GM12891 (cell line): ENCODE measurements at regions not wholly inside any gene's neighbourhood (a gene's known extent, or its start where the extent isn't known, plus 50 kb on each side); places are given as distances from the start of the nearest gene placed in this dataset.

Experiments
- PAX5 ChIP-seq: IDR thresholded peaks from 2 replicates; pipeline ENCODE4 v1.6.1; 2011; ENCODE audit warnings: low read length, moderate library complexity, mild to moderate bottlenecking; ENCODE audit not compliant: insufficient read depth, severe bottlenecking
- POLR2A ChIP-seq: IDR thresholded peaks from 2 replicates; pipeline ENCODE4 v1.6.1; 2011; ENCODE audit warnings: low read depth, low read length, control low read depth
- POLR2AphosphoS5 ChIP-seq: IDR thresholded peaks from 2 replicates; pipeline ENCODE4 v1.6.1; 2011; ENCODE audit warnings: low read depth, low read length, control low read depth
- POU2F2 ChIP-seq: IDR thresholded peaks from 2 replicates; pipeline ENCODE4 v1.6.1; 2011; ENCODE audit warnings: low read depth, mild to moderate bottlenecking, control low read depth, low read length, moderate library complexity
- SPI1 ChIP-seq: IDR thresholded peaks from 2 replicates; pipeline ENCODE4 v1.6.1; 2011; ENCODE audit warnings: low read depth, low read length, control low read depth
- TAF1 ChIP-seq: IDR thresholded peaks from 2 replicates; pipeline ENCODE4 v1.6.1; 2011; ENCODE audit warnings: low read depth, low read length, control low read depth

- TF ChIP-seq POLR2AphosphoS5: no peak
- no peak for TF ChIP-seq POU2F2
- TF ChIP-seq POLR2A: no peak
- TF ChIP-seq TAF1: no peak
- TF ChIP-seq SPI1: no peak
- no peak for TF ChIP-seq PAX5
These were observed 78.5 kb upstream of the BLTP1 start for GRCh38 chr4:122073615-122074014.
